GM12892 (cell line): ENCODE measurements at regions not wholly inside any gene's neighbourhood (a gene's known extent, or its start where the extent isn't known, plus 50 kb on each side); places are given as distances from the start of the nearest gene placed in this dataset.

Experiments
- POLR2A ChIP-seq: IDR thresholded peaks from 2 replicates; pipeline ENCODE4 v1.6.1; 2011; ENCODE audit warnings: low read depth, low read length, control low read depth
- POLR2AphosphoS5 ChIP-seq: IDR thresholded peaks from 2 replicates; pipeline ENCODE4 v1.6.1; 2011; ENCODE audit warnings: low read depth, low read length, control low read depth

DNA sequence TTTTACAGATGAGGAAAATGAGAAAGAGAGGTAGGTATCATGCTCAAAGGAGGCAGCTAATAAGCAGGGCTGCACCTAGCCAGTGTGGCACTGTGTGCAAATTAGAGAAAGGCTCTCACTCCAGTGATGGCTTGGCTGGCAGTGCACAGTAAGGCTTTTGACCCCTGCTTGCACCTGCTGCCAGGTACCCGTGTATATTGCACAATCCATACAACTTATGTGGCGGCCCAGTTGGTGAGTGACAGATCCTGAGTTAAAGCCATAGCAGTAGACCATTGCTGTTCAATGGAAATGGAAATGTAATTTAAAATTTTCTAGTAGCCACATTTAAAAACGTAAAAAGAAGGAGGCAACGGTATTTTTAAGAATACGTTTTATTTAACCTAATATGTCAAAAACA is 266.4 kb upstream of the AZI2 start:
- no peak for TF ChIP-seq POLR2AphosphoS5
- TF ChIP-seq POLR2A, result no peak
